ENCODE measurements at regions not wholly inside any gene's neighbourhood (a gene's known extent, or its start where the extent isn't known, plus 50 kb on each side); places are given as distances from the start of the nearest gene placed in this dataset.

DNA sequence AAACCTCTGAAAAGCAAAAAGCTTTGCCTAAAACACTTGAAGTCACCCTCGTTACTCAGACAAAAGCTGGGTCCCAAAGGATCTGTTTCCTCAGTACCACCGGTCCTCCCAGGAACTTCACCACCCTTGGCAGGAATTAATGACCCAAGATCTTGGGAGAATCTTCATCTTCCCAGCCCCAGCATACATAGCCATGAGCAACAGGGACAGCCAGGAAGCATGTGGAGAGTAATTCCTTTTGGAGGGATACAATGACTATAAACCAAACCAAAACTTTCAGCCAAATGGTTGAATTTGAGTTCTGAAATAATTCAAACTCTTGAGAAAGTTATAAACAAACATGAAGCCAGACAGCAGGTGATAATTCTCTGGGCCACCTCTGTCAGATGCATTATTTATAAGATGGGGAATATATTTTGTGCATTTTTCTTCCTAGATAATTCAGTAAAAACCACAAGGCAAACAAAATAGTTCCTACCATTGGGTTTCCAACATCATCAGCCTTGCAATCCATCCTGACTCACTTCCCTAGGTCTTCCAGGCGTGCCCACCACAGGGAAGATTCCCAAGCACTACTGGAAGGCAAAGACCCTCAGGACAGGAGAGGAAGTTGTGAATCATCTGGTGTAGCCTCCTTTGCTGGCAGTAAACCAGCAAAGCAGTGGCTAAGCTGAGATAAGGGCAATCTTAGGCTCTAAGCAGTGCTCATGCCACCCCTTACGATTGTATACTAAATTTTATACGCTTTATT is 71.7 kb upstream of the DRD2 start:
- Histone ChIP-seq H3K27ac (ENCODE audit: extremely low read length, insufficient read depth, low read length) (no peak overlapping the region), H3K9ac (ENCODE audit: insufficient read depth, low read depth, low read length) (no peak overlapping the region), H3K27me3 (ENCODE audit: control insufficient read depth in 1 of 2, insufficient read depth in 2 of 2, low read length in 2 of 2) (no peaks in the 10 kb centered on the region), H3K4me1 (ENCODE audit: insufficient read depth, low read length) (no peaks in the 10 kb centered on the region), H3K9me3 (ENCODE audit: low read length) (no peaks in the 10 kb centered on the region), H4K20me1 (ENCODE audit: insufficient read depth, low read length) (no peaks in the 10 kb centered on the region), H3K79me2 (ENCODE audit: insufficient read depth, low read length) (no peaks in the 10 kb centered on the region), H3K4me3 (replicated peaks in 1 of 3; ENCODE audit: insufficient read depth in 1 of 3, low read depth in 2 of 3, low read length in 3 of 3) (no peak overlapping the region), H2AFZ (ENCODE audit: low read length) (no peak overlapping the region), H3K36me3 (replicated peaks in 1 of 2; ENCODE audit: control insufficient read depth in 1 of 2, insufficient read depth in 2 of 2, low read length in 2 of 2) (no peaks in the 10 kb centered on the region), H3K4me2 (ENCODE audit: low read depth, low read length) (no peak overlapping the region)
- intact Hi-C loops (cut with micrococcal nuclease; ENCODE audit: unreplicated experiment) (no loop called here), in situ Hi-C loops (cut with HindIII; ENCODE audit: extremely low pct_ligation_motif_present, low pct_unique_long_range_greater_than_20kb) (loop anchor here (25.0 kb wide), 1 partner anchor 190 kb away; no protein-coding TSS in a partner anchor)
- no peak for ATAC-seq
- ChIA-PET POLR2A (no interaction called here), CTCF (ENCODE audit: low intra/inter-chr PET ratio, low total read pairs) (no interaction called here)
- no TSS peak for BruUV-seq (replicated peaks)
- no peak for DNase-seq (ENCODE audit: low spot score)
- TF ChIP-seq SNAPC2 (CRISPR knock-in tag; IDR thresholded peaks at IDR 0.05) (no peak), PHF8 (CRISPR knock-in tag; IDR thresholded peaks at IDR 0.05) (no peak), SCMH1 (CRISPR knock-in tag; IDR thresholded peaks at IDR 0.05; ENCODE audit: borderline replicate concordance) (no peak), ZNF512 (CRISPR knock-in tag; IDR thresholded peaks at IDR 0.05) (no peak), ZFP37 (CRISPR knock-in tag; IDR thresholded peaks at IDR 0.05; ENCODE audit: borderline replicate concordance) (no peak), MATR3 (CRISPR knock-in tag; IDR thresholded peaks at IDR 0.05) (no peak), ZNF790 (CRISPR knock-in tag; IDR thresholded peaks at IDR 0.05; ENCODE audit: borderline replicate concordance) (no peak)
- TF ChIP-seq, protein P1, sequence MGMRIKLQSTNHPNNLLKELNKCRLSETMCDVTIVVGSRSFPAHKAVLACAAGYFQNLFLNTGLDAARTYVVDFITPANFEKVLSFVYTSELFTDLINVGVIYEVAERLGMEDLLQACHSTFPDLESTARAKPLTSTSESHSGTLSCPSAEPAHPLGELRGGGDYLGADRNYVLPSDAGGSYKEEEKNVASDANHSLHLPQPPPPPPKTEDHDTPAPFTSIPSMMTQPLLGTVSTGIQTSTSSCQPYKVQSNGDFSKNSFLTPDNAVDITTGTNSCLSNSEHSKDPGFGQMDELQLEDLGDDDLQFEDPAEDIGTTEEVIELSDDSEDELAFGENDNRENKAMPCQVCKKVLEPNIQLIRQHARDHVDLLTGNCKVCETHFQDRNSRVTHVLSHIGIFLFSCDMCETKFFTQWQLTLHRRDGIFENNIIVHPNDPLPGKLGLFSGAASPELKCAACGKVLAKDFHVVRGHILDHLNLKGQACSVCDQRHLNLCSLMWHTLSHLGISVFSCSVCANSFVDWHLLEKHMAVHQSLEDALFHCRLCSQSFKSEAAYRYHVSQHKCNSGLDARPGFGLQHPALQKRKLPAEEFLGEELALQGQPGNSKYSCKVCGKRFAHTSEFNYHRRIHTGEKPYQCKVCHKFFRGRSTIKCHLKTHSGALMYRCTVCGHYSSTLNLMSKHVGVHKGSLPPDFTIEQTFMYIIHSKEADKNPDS (CRISPR knock-in tag; IDR thresholded peaks at IDR 0.05) = no peak
- 4% methylated on average over 4 of the region's 5 CpGs for WGBS (ENCODE audit: low lambda C conversion rate)
- no peak for FAIRE-seq

Data from HepG2 (cell line).